ENCODE measurements at regions not wholly inside any gene's neighbourhood (a gene's known extent, or its start where the extent isn't known, plus 50 kb on each side); places are given as distances from the start of the nearest gene placed in this dataset.

DNA sequence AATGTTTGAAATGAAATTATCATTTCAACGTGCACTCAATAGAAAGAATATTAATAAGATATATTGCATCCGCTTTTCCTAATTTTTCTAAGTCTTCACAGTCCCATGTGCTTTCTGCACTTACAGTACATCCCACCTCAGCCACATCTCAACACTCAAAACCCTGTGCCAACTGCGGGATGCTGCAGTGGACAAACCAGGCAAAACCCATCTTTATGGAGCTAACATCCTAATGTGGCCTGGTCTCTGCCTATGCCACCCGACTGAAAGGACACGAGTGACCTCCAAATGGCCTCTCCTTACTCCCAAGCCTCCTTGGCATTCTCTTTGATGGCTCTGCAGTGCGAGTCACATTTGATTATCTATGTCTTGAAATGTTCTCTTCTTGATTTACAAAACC is 57.4 kb upstream of the ADRB1 start:
- Histone ChIP-seq H3K9ac (ENCODE audit: low read length) (no peak overlapping the region), H2AFZ (ENCODE audit: low read depth, low read length) (no peak overlapping the region), H3K9me3 (ENCODE audit: insufficient read depth, low read depth, low read length) (no peaks in the 10 kb centered on the region), H3K27me3 (ENCODE audit: insufficient read depth, low read length) (peaks cover 8% of the 10 kb centered on the region), H3K4me2 (ENCODE audit: low read length) (no peak overlapping the region), H3K79me2 (ENCODE audit: insufficient read depth, low read length) (no peaks in the 10 kb centered on the region), H4K20me1 (ENCODE audit: insufficient read depth, low read length) (no peaks in the 10 kb centered on the region), H3K4me3 (ENCODE audit: insufficient read depth, low read depth, low read length) (no peak overlapping the region), H3K27ac (ENCODE audit: low read depth, low read length) (no peak overlapping the region), H3K36me3 (ENCODE audit: insufficient read depth, low read length) (no peaks in the 10 kb centered on the region), H3K4me1 (ENCODE audit: insufficient read depth, low read length) (no peaks in the 10 kb centered on the region)
- Mint-ChIP-seq H3K27ac (ENCODE audit: unreplicated experiment) (no peak overlapping the region), H3K36me3 (ENCODE audit: low read depth, unreplicated experiment) (peaks cover 4% of the 10 kb centered on the region), H3K4me1 (ENCODE audit: low read depth, unreplicated experiment) (no peaks in the 10 kb centered on the region), H3K9me3 (ENCODE audit: unreplicated experiment) (peaks cover 14% of the 10 kb centered on the region), H3K4me3 (ENCODE audit: unreplicated experiment) (no peak overlapping the region), H3K27me3 (ENCODE audit: low read depth, unreplicated experiment) (peaks cover 66% of the 10 kb centered on the region)
- TF ChIP-seq, protein P1, sequence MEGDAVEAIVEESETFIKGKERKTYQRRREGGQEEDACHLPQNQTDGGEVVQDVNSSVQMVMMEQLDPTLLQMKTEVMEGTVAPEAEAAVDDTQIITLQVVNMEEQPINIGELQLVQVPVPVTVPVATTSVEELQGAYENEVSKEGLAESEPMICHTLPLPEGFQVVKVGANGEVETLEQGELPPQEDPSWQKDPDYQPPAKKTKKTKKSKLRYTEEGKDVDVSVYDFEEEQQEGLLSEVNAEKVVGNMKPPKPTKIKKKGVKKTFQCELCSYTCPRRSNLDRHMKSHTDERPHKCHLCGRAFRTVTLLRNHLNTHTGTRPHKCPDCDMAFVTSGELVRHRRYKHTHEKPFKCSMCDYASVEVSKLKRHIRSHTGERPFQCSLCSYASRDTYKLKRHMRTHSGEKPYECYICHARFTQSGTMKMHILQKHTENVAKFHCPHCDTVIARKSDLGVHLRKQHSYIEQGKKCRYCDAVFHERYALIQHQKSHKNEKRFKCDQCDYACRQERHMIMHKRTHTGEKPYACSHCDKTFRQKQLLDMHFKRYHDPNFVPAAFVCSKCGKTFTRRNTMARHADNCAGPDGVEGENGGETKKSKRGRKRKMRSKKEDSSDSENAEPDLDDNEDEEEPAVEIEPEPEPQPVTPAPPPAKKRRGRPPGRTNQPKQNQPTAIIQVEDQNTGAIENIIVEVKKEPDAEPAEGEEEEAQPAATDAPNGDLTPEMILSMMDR (IDR thresholded peaks at IDR 0.05; ENCODE audit: insufficient read depth, low read depth, low read length), result no peak
- no peak for TF ChIP-seq EZH2 (IDR thresholded peaks at IDR 0.05; ENCODE audit: insufficient read depth, low read length)
- no peak for FAIRE-seq
- DNase-seq (ENCODE audit: low read depth), result no peak

DNA sequence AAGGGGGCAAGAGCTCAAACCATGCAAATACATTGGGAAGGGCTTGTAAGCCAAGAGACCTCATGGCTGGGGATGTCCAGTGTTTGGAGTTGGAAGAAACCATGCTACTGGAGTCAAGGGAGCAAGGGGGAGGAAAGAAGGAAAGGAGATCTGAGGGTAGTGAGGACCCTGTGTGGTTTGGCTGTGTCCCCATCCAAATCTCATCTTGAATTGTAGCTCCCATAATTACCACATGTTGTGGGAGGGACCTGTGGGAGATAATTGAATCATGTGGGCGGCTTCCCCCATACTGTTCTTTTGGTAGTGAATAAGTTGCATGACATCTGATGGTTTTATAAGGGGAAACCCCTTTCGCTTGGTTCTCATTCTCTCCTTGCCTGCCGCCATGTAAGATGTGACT is 56.5 kb upstream of the ADRB1 start:
- Histone ChIP-seq H2AFZ (ENCODE audit: low read depth, low read length) (no peak overlapping the region), H3K36me3 (ENCODE audit: insufficient read depth, low read length) (no peaks in the 10 kb centered on the region), H3K27me3 (ENCODE audit: insufficient read depth, low read length) (peaks cover 8% of the 10 kb centered on the region), H4K20me1 (ENCODE audit: insufficient read depth, low read length) (no peaks in the 10 kb centered on the region), H3K4me3 (ENCODE audit: insufficient read depth, low read depth, low read length) (no peak overlapping the region), H3K4me2 (ENCODE audit: low read length) (no peak overlapping the region), H3K4me1 (ENCODE audit: insufficient read depth, low read length) (no peaks in the 10 kb centered on the region), H3K9me3 (ENCODE audit: insufficient read depth, low read depth, low read length) (no peaks in the 10 kb centered on the region), H3K9ac (ENCODE audit: low read length) (no peak overlapping the region), H3K79me2 (ENCODE audit: insufficient read depth, low read length) (no peaks in the 10 kb centered on the region), H3K27ac (ENCODE audit: low read depth, low read length) (no peak overlapping the region)
- Mint-ChIP-seq H3K27ac (ENCODE audit: unreplicated experiment) (no peak overlapping the region), H3K4me1 (ENCODE audit: low read depth, unreplicated experiment) (no peaks in the 10 kb centered on the region), H3K36me3 (ENCODE audit: low read depth, unreplicated experiment) (peaks cover 4% of the 10 kb centered on the region), H3K27me3 (ENCODE audit: low read depth, unreplicated experiment) (peaks cover 66% of the 10 kb centered on the region), H3K9me3 (ENCODE audit: unreplicated experiment) (peaks cover 16% of the 10 kb centered on the region), H3K4me3 (ENCODE audit: unreplicated experiment) (no peak overlapping the region)
- DNase-seq (ENCODE audit: low read depth) (no peak), FAIRE-seq (no peak)
- no peak for TF ChIP-seq EZH2 (IDR thresholded peaks at IDR 0.05; ENCODE audit: insufficient read depth, low read length)
- TF ChIP-seq, protein P1 (IDR thresholded peaks at IDR 0.05; ENCODE audit: insufficient read depth, low read depth, low read length), result no peak

DNA sequence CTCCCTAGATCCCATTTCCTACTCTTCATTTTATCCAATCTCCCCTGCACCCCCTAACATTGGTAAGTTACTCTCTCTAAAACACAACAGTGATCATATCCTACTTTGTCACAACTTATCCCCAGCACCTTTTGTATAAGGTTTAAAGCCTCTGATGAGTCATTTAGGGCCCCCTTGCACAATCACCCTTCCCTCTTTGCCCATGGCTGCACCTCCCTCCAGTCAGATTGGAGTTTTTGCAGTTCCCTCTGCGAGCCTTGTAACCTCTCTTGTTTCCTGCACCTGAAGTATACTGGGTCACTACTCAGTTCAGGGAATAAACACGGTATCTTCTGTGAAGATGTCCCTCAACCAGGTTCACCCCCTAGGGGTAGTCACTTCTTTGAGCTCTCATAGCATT is 55.9 kb upstream of the ADRB1 start:
- no peak overlapping the region for H3K4me3 Mint-ChIP-seq (ENCODE audit: unreplicated experiment)
- Histone ChIP-seq H3K36me3 (ENCODE audit: insufficient read depth, low read length) (no peaks in the 10 kb centered on the region), H3K27ac (ENCODE audit: low read depth, low read length) (no peak overlapping the region), H3K4me1 (ENCODE audit: insufficient read depth, low read length) (peaks cover under 1% of the 10 kb centered on the region), H3K27me3 (ENCODE audit: insufficient read depth, low read length) (peaks cover 8% of the 10 kb centered on the region), H3K4me3 (ENCODE audit: insufficient read depth, low read depth, low read length) (no peak overlapping the region), H3K79me2 (ENCODE audit: insufficient read depth, low read length) (no peaks in the 10 kb centered on the region), H3K9me3 (ENCODE audit: insufficient read depth, low read depth, low read length) (no peaks in the 10 kb centered on the region), H3K9ac (ENCODE audit: low read length) (no peak overlapping the region), H4K20me1 (ENCODE audit: insufficient read depth, low read length) (no peaks in the 10 kb centered on the region), H2AFZ (ENCODE audit: low read depth, low read length) (no peak overlapping the region), H3K4me2 (ENCODE audit: low read length) (no peak overlapping the region)
- H3K36me3 Mint-ChIP-seq (ENCODE audit: low read depth, unreplicated experiment), result peaks cover 4% of the 10 kb centered on the region
- H3K27ac Mint-ChIP-seq (ENCODE audit: unreplicated experiment), result no peak overlapping the region
- peaks cover 16% of the 10 kb centered on the region for H3K9me3 Mint-ChIP-seq (ENCODE audit: unreplicated experiment)
- TF ChIP-seq EZH2 (IDR thresholded peaks at IDR 0.05; ENCODE audit: insufficient read depth, low read length), result no peak
- TF ChIP-seq, protein P1 (IDR thresholded peaks at IDR 0.05; ENCODE audit: insufficient read depth, low read depth, low read length), result no peak
- peaks cover 67% of the 10 kb centered on the region for H3K27me3 Mint-ChIP-seq (ENCODE audit: low read depth, unreplicated experiment)
- FAIRE-seq, result no peak
- DNase-seq (ENCODE audit: low read depth), result no peak
- no peaks in the 10 kb centered on the region for H3K4me1 Mint-ChIP-seq (ENCODE audit: low read depth, unreplicated experiment)

Measured in astrocyte (in vitro differentiated cells and primary cell).